HG03457 (cell line): ENCODE measurements at regions not wholly inside any gene's neighbourhood (a gene's known extent, or its start where the extent isn't known, plus 50 kb on each side); places are given as distances from the start of the nearest gene placed in this dataset.

Experiments
- ATAC-seq: cut with Tn5 transposase; IDR thresholded peaks from one replicate; pipeline ENCODE4 v1.9.1; 2021; ENCODE audit warnings: moderate number of reproducible peaks; ENCODE audit not compliant: unreplicated experiment

GRCh38 chr3:66744521-66744920 is 243.7 kb upstream of the LRIG1 start:
- no peak for ATAC-seq

DNA sequence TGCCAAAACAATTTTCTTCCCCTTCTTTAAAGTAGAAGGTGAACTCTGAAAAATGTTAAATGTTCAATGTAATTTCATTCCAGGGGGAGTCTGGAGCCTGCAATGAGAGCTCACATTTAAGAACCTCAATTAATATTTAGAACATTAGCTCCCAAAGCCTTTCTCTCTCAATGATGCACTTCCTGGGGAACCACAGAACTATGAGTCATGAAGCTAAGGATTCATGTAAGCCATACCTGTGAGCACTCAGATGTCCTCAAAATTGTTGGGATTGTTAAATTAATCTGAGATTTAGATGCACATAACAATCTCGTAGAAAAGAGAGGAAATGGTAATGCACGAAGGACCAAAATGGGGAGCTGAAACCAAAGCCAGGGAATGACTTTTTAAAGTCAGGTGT is 244.2 kb upstream of the LRIG1 start:
- ATAC-seq, result no peak

- no peak for ATAC-seq
Measured at GRCh38 chr3:66747261-66747660, 246.4 kb upstream of the LRIG1 start.

- no peak for ATAC-seq
Measured at GRCh38 chr3:66747696-66748095, 246.9 kb upstream of the LRIG1 start.

GRCh38 chr3:66748175-66748876 is 247.5 kb upstream of the LRIG1 start:
- no peak for ATAC-seq

- no peak for ATAC-seq
Measured at GRCh38 chr3:66751842-66752241, 246.3 kb upstream of the KBTBD8 start.

GRCh38 chr3:66753670-66754069 is 244.4 kb upstream of the KBTBD8 start:
- ATAC-seq, result no peak

- no peak for ATAC-seq
Measured at GRCh38 chr3:66754613-66755012, 243.5 kb upstream of the KBTBD8 start.

DNA sequence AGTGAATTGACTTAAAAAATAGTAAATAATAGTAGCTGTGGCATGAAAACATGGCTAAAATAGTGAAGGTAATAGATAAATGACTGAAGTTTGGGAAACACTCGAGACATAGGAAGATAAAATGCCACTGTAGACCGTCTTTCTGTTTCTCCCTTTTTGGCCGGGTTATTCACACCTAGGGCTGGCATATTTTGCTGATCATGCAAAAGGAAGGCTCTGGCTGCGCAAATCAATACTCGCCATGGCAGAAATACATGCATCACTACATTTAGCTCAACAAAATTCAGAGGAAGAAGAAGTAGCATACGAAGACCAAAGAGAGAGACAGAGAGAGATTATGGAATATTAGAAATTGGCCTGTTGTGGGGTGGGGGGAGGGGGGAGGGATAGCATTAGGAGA is 242.2 kb upstream of the KBTBD8 start:
- no peak for ATAC-seq

GRCh38 chr3:66756468-66757036 is 241.6 kb upstream of the KBTBD8 start:
- no peak for ATAC-seq

- no peak for ATAC-seq
Measured at GRCh38 chr3:66761093-66761780, 236.9 kb upstream of the KBTBD8 start.

GRCh38 chr3:66762916-66763693 is 235.0 kb upstream of the KBTBD8 start:
- no peak for ATAC-seq

DNA sequence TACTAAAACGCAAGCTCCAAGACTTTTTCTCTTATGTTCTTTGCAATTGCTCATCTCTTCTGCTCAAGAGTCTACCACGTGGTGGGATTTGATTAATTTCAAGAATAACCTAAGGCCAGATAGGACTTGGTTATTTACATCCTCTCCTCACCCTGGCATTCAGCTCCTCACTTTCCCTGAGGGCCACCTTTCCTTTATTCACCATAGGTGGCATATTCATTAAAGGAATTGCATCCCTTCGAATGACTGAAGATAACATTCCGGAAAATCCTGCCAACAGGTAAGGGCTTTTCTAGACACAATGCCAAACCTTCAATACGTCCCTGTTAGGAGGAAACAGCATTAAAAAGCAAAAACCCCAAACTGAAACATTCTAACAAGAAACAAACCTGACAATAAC is 220.0 kb upstream of the KBTBD8 start:
- no peak for ATAC-seq

GRCh38 chr3:66778777-66779176 is 219.3 kb upstream of the KBTBD8 start:
- ATAC-seq, result no peak

- no peak for ATAC-seq
Measured at GRCh38 chr3:66785191-66785909, 212.8 kb upstream of the KBTBD8 start.

- ATAC-seq, result no peak
Measured at GRCh38 chr3:66789580-66790237, 208.4 kb upstream of the KBTBD8 start.

DNA sequence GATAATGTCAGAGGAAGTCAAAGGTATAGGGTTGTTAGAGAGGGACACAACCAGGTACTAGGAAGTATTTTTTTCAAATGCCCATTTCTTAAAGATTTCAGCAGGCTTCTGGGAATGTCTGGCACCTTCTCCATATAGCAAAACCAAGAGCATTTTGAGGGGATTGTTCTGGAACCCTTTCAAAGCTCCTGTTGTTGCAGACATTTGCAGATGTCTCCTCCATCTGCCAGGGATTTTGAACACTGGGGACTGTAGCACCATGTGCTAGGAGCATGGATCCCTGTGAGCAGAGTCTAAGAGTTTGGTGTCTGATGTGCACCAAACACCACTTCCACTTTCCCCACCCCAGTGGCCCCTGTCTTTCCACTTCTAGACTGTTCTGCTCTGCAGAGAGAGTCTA is 206.0 kb upstream of the KBTBD8 start:
- no peak for ATAC-seq

DNA sequence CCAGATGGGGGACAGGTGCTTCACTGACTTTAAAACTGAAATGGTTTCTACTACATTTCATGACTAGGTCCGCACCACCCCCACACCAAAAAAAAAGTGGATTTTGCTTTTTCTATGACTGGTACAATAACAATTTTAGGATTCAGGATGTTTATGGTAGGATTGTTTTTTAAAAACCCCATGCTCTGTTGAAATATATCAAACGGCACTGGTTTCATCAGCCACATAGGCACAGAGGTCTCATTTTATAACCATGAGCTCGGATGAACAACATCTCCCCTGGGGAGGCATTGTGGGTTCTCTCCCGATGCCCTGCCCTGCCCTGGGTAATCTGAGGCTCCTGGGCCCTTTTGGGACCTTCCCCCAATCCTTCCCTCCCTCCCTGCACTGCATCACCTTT is 202.7 kb upstream of the KBTBD8 start:
- no peak for ATAC-seq

DNA sequence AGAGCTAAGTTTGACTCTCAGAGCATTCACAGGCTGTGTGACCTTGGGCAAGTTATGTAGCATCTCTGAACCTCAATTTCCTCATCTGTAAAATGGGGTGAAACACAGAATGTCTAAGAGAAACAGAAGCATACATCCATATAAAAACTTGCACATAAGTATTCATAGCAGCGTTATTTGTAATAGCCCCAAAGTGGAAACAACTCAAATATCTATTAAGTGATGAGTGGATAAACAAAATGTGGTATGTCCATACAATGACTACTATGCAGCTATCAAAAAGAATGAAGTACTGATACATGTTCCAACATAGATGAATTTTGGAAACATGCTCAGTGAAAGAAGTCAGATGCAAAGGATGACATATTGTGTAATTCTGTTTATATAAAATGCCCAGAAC is 201.8 kb upstream of the KBTBD8 start:
- ATAC-seq, result no peak

DNA sequence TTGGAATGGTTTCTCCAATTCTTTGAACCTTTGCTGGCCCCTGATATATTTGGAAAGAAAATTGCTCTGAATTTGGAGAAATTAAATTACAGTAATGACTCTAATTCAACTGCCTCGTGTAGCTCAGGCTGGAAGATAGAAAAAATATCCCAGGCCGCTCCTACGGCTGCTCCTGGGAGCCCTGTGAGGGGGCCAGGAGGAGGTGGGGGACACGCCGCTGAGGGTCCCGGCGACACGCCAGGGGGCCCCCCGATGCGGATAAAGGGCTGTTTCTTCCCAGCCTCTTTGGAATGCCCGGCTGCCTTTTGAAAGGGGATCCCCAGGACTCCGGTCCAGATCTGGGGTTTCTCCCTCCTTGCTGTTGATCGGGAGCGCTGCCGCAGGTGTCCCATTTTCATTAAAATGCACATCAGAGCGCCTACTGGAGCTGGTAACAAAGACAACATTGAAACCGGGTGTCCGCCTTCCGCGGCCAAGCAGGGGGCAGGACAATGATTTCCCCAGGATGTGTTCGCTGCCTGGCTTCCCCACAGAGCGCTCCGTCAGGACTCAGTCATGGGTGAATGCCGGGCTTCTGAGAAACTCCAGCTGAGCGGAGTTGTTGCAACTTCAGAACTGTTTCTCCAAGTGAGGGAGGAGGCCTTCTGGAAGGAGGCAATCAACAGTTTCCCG is 200.1 kb upstream of the KBTBD8 start:
- ATAC-seq, result no peak
